ENCODE measurements at regions not wholly inside any gene's neighbourhood (a gene's known extent, or its start where the extent isn't known, plus 50 kb on each side); places are given as distances from the start of the nearest gene placed in this dataset.

DNA sequence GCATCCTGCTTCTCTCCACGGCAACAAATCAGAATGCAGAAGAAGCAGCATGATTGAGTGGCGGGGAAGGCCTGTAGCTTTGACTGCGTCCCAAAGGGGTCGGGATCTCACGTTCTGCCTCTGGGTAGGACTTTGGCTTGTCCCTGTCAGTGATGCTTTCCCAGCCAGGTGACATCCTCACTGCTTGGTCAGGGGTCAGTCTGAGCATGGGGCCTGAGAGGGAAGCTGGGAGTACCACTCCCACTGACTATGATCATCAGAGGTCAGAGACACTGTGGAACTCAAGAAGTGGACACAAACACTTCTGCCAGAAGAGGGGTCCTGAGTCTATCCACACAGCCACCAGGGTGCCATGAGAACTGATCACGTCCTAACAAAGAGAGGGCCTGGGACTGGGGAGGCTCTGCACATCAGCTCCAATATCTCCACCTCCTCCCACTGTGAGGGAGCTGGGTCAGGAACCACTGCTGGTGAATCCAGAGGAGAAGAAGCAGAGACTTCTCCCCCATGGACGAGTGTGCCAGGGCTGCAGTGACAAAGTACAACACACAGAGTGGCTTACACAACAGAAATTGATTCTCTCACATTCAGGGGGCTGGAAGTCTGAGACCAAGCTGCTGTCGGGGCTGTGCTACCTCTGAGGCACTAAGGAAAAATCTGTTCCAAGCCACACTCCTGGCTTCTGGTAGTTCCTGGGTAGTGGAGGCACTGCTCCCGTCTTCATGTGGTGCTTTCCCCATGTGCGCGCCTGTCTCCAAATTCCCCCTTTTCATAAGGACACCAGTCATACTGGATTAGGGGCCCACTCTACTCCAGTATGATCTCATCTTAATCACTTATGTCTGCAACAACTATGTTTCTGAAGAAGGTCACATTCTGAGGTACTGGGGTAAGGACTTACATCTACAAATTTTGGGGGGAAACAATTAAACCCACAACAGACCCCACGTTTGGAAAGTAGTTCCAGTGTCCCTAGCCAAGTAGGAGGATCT lies 131.1 kb downstream of the CYP26A1 start:
- no peak for DNase-seq
- H3K4me3 ChIP-seq, result no peak overlapping the region
- H3K9me3 ChIP-seq, result no peaks in the 10 kb centered on the region
- H3K27me3 ChIP-seq, result no peaks in the 10 kb centered on the region
- TF ChIP-seq, protein P1, sequence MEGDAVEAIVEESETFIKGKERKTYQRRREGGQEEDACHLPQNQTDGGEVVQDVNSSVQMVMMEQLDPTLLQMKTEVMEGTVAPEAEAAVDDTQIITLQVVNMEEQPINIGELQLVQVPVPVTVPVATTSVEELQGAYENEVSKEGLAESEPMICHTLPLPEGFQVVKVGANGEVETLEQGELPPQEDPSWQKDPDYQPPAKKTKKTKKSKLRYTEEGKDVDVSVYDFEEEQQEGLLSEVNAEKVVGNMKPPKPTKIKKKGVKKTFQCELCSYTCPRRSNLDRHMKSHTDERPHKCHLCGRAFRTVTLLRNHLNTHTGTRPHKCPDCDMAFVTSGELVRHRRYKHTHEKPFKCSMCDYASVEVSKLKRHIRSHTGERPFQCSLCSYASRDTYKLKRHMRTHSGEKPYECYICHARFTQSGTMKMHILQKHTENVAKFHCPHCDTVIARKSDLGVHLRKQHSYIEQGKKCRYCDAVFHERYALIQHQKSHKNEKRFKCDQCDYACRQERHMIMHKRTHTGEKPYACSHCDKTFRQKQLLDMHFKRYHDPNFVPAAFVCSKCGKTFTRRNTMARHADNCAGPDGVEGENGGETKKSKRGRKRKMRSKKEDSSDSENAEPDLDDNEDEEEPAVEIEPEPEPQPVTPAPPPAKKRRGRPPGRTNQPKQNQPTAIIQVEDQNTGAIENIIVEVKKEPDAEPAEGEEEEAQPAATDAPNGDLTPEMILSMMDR (IDR thresholded peaks at IDR 0.05), result no peak
- no peaks in the 10 kb centered on the region for H3K36me3 ChIP-seq
- intact Hi-C loops (cut with DNase I; ENCODE audit: low total_unique reads), result no loop called here
- peaks cover 0 to 7% (median 5%) of the 10 kb centered on the region in 4 donors for H3K4me1 ChIP-seq
- H3K27ac ChIP-seq, result no peak overlapping the region

DNA sequence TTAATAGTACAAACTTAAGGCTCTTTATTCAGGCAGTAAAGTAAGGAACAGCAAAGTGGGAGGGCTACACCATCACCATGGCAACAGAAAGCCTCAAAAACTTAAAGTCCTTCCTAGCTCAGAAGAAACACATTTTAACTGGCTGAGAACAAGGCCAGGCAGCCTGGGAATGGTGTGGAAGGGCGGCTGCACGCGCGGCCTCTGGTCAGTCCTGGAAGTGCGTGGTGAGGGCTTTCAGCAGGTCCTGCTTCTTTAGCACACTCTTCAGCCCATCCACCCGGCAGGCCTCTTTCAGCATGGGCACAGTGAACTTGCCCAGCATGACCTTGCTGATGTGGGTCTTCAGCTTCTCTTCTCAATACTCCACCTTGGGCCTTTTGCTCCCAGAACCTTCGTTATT lies 133.0 kb downstream of the CYP26A1 start:
- H3K36me3 ChIP-seq, result no peaks in the 10 kb centered on the region
- intact Hi-C loops (cut with DNase I; ENCODE audit: low total_unique reads), result no loop called here
- H3K27ac ChIP-seq, result no peak overlapping the region
- no peak overlapping the region for H3K4me3 ChIP-seq
- H3K27me3 ChIP-seq, result no peaks in the 10 kb centered on the region
- no peak for DNase-seq
- TF ChIP-seq, protein P1 (IDR thresholded peaks at IDR 0.05), result no peak
- no peaks in the 10 kb centered on the region for H3K9me3 ChIP-seq
- peaks cover 0 to 11% (median 9%) of the 10 kb centered on the region in 4 donors for H3K4me1 ChIP-seq

DNA sequence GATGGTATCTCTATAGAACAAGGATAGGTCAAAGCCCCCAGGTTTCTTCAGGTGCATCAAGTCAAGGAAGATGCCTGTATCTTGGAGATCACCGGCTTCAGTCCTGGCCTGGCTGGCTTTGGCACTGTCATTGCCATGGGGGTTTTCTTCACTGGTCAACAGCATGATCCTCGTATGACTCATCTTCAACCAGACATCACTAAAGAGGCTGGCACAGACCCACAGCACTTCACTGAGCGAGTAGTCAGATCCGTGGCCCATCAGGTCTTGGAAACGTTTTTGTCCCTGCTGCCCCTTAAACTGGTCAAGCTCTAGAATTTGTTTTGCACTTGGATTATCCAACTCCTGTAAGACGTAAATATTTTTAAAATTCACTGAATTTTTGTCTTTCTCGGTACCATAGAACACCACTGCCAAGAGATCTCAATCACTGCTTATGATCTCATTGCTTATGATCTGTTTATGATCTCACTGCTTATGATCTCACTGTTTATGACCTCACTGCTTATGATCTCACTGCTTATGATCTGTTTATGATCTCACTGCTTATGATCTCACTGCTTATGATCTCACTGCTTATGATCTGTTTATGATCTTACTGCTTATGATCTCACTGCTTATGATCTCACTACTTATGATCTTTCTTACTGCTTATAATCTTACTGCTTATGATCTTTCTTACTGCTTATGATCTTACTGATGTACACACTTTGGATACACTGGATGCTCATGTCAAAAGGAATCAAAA lies 135.2 kb downstream of the CYP26A1 start:
- Histone ChIP-seq H3K9me3 (no peaks in the 10 kb centered on the region), H3K4me3 (no peak overlapping the region), H3K27me3 (no peaks in the 10 kb centered on the region), H3K36me3 (no peaks in the 10 kb centered on the region), H3K27ac (no peak overlapping the region), H3K4me1 (peaks cover 0 to 18% (median 9%) of the 10 kb centered on the region in 4 donors)
- no peak for DNase-seq
- intact Hi-C loops (cut with DNase I; ENCODE audit: low total_unique reads), result no loop called here
- TF ChIP-seq, protein P1 (IDR thresholded peaks at IDR 0.05), result no peak

DNA sequence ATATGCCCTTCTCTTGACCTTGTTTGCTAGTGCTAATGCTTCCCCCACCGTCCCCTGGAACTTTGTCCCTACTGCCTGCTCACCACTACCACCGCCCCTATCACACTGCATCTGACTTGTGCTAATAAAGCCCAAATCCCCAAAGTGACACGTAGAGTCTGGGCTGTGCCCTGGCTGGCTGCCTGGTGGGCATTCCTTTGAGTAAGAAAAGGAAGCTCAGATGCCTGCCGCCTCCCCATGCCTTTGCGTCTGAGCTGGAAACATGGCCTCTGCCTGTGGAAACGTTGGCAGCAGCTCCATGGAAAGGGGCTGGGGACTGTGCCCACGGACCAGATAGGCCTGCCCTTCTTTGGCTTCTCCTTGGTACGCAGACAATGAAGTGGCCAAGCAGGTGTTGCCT lies 138.3 kb downstream of the CYP26A1 start:
- DNase-seq, result no peak
- intact Hi-C loops (cut with DNase I; ENCODE audit: low total_unique reads), result no loop called here
- Histone ChIP-seq H3K4me1 (peaks cover 0 to 18% (median 9%) of the 10 kb centered on the region in 4 donors), H3K9me3 (no peaks in the 10 kb centered on the region), H3K4me3 (no peak overlapping the region), H3K27me3 (no peaks in the 10 kb centered on the region), H3K27ac (no peak overlapping the region), H3K36me3 (no peaks in the 10 kb centered on the region)
- TF ChIP-seq, protein P1 (IDR thresholded peaks at IDR 0.05), result no peak

DNA sequence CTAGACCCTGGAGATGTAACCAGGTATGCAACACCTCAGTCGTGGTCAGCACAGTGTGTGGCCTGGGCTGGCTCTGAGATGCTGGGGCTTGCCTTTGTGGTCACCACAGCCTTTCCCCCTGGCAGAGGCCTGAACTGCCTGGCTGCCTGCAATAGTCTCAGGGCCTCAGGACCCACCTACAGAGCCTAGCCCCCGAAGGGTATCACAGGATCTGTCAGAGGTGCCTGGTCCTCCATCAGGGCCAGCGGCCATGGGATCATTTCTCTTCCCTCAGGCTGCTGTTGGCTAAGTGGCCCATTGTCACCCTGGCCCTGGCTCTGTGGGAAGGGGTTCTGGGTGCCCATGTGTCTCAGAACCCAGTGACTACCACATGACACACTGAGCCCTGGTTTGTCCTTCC lies 141.6 kb downstream of the CYP26A1 start:
- no peaks in the 10 kb centered on the region for H3K36me3 ChIP-seq
- TF ChIP-seq, protein P1 (IDR thresholded peaks at IDR 0.05), result no peak
- no peaks in the 10 kb centered on the region for H3K27me3 ChIP-seq
- H3K4me3 ChIP-seq, result no peak overlapping the region
- H3K4me1 ChIP-seq, result peaks cover 0 to 8% (median 0%) of the 10 kb centered on the region in 4 donors
- H3K27ac ChIP-seq, result no peak overlapping the region
- DNase-seq, result no peak
- H3K9me3 ChIP-seq, result no peaks in the 10 kb centered on the region
- intact Hi-C loops (cut with DNase I; ENCODE audit: low total_unique reads), result no loop called here

Data from tibial artery (tissue), 4 donors.